HG03442 (cell line): ENCODE measurements at regions not wholly inside any gene's neighbourhood (a gene's known extent, or its start where the extent isn't known, plus 50 kb on each side); places are given as distances from the start of the nearest gene placed in this dataset.

Experiments used
- ATAC-seq: cut with Tn5 transposase; IDR thresholded peaks from one replicate; pipeline ENCODE4 v1.9.1; 2021; ENCODE audit warnings: mild to moderate bottlenecking, moderate library complexity; ENCODE audit not compliant: unreplicated experiment

DNA sequence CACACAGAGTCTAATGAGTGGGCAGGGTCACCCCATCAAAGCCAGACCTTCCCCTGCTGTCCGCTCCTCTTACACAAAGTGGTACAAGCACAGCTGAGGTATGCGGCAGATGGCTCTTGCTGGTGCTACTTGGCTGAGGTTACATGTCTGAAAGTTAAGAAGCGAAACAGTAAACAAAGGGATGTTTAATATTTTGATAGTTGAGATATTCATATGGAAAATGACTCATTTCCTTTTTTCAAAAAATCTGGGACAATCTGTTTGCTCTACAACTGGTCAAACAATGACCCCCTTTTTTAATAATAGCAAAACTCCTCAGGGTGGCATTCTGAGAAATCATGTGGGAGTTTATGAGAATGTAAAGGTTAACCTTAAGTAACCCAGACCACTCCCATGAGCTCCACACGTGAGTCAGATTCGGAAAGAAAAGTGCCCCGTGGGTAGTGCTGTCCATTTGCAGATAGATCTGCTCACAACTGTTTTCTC is 245.3 kb downstream of the TBXT start:
- ATAC-seq, result no peak

- ATAC-seq, result no peak
Observed at GRCh38 chr6:165920896-165921671, 246.6 kb downstream of the TBXT start.

DNA sequence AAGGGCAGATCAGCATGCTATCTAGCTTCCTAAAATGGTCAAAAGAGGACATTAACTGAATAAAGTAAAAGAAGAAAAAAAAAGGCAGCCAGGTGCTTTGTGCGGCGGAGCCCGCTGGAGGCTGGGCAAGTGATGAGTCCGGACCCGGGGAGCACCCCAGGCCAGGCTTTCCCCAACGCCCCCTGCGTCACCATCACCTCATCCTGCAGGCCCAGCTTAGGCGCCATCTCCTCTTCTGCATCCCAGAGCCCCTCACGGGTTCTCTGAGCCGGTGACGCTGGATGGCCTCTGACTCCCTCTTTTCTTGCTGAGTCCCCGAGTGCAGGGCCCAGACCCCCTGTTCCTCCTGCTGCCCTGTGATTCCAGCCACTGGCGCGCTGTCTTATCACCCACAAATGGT is 250.1 kb downstream of the TBXT start:
- no peak for ATAC-seq

GRCh38 chr6:165915022-165915770 is 252.2 kb upstream of the PDE10A start:
- no peak for ATAC-seq

DNA sequence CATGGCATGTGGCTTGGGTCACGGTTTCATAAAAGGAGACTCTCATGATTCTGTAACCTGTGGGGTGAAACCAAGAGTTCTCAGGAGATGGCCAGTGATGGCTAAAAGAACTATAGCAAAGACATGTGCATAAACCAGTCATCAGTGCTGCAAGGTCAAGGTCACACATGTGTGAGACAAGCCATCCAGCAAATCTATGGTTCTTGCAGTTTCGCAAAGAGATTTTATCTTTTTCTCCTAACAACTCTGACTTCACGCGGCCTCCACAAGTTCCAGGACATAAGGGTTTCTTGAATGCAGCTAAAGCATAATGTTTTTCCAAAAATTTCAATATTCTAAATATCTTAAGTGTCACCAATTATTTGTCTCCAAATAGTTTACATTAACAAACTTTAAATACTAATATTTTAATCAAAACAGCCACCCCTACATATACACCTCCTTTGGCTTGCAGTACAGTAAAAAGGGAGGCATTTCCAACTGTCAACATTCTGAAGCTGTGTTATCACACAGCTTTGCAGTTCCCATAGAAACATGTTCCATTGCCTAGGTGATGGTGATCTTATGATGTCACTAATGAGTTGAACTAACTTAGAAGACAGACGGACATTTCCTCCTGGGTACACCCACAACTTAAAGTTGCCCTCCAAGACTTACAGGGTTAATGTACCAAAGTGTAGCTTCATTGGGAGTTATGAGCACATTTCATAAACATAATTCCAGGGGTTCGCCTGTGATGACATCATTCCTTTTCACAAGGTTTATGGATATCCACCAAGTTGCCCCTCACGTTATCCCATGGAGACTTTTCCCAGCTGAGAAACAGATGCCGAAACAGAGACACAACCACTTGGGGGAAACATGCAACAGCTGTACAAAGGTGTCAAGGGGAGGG is 250.9 kb upstream of the PDE10A start:
- no peak for ATAC-seq

- ATAC-seq, result no peak
Observed at GRCh38 chr6:165910184-165910966, 247.3 kb upstream of the PDE10A start.

DNA sequence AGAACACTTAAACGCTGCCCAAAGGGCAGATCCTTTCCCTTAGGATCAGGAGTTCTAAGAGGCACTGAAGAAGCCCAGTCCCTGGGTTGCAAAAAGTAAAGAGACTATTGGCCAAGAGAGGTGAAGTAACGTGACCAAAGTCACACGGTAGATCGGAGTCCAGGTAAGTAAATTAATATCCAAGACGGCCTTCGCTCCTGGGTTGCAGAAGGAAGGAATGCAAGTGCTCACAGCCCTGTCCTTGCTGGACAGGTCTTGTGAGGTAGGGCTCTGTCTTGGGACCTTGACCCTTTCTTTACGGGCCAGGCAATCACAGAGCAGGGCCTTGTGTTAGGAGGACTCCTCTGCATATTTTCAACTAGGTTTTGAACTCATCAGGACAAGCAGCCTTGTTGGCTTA is 243.7 kb upstream of the PDE10A start:
- no peak for ATAC-seq

- no peak for ATAC-seq
Observed at GRCh38 chr6:165905744-165906143, 242.7 kb upstream of the PDE10A start.

GRCh38 chr6:165900970-165901369 is 237.9 kb upstream of the PDE10A start:
- no peak for ATAC-seq

DNA sequence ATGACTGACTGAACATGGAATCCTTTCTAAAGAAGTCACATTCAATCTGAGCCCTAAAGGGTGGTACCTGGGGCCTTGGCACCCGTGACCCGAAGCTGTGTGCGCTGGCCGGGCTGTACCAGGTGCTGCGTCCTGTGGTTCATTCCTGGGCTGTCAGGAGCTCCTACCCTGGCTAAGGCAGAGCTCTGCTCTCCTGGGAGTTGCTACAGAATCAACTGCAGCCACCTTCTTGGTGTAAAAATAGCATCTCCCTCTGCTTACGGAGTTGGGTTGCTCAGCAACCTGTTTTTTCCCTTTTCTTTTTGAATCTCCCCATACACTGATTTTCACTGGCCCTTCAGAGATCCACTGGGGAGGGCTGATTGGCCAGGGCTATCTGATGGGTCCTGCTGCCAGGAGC is 236.6 kb upstream of the PDE10A start:
- no peak for ATAC-seq

GRCh38 chr6:165895421-165896165 is 232.6 kb upstream of the PDE10A start:
- no peak for ATAC-seq

- ATAC-seq, result no peak
Observed at GRCh38 chr6:165894171-165894825, 231.3 kb upstream of the PDE10A start.

DNA sequence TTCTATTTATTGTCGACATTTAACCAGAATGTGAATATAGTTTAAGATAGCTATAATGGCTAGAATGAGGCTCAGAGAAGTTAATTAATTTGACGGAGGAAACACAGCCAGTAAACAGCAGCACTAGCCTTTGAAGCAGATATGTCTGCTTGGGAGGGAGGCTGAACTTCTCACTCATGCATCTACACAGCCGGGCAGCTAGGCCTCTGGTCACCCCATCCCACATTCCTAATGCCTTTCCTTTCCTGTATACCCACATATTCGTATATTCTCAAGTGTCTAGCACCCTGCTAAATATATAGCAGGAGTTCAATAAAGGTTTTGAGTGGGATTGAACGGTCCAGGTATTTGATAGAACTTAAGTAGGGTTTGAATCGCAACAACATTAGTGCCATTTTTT is 230.4 kb upstream of the PDE10A start:
- ATAC-seq, result no peak

DNA sequence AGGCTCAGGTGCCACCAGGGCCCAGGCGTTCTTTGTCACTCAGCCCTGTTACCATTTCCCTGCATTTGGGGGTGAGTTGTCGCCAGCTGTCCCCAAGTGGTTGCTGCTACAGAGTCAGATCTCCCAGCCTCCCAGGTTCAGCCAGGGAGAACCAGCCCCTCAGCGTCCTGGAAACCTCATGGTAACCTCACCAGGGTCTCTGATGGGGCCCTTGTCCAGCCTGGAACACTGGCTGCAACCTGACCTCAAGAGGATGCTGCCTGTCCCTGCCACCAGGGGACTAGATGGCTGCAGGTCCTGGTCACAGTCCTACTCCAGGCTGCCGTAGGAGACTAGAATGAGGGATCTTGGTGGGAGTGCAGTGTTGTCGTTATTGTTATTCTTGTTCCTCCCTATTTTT is 228.3 kb upstream of the PDE10A start:
- no peak for ATAC-seq

GRCh38 chr6:165890404-165890735 is 227.3 kb upstream of the PDE10A start:
- ATAC-seq, result no peak

- no peak for ATAC-seq
Observed at GRCh38 chr6:165889636-165890403, 226.8 kb upstream of the PDE10A start.

DNA sequence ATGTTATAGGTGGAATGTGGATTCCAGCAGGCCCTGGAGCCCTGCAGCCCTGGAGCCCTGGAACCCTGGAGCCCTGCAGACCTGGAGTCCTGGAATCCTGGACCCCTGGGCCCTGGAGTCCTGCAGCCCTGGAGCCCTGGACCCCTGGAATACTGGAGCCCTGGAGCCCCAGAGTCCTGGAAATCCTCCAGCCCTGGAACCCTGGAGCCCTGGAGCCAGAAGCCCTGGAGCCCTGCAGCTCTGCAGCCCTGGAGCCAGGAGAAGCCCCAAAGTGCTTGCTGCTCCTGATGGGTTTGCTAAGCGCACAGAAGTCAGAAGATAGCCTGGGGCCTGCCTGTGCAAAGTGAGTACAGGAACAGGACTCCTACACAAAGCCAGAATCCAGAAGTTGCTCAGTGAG is 223.1 kb upstream of the PDE10A start:
- no peak for ATAC-seq
